Left lung (tissue), 4 donors: ENCODE measurements at regions not wholly inside any gene's neighbourhood (a gene's known extent, or its start where the extent isn't known, plus 50 kb on each side); places are given as distances from the start of the nearest gene placed in this dataset.

Experiments
- ATAC-seq: fragments of 200-7000 bp; cut with Tn5 transposase; one replicate; pipeline ENCODE4 v1.9.1; 2020; ENCODE audit warnings: moderate library complexity
- DNase-seq, 4 donors: peaks; one replicate each; pipeline ENCODE4 v3.0.0-alpha.2; 2013 to 2020
- H3K27ac ChIP-seq, 2 donors: fragments of 200-600 bp; sonication (generic) in 1 of 2; one replicate each; pipeline versions ENCODE4 v1.5.0 to v1.8.0; 2020 to 2021
- H3K27me3 ChIP-seq, 2 donors: fragments of 200-600 bp; sonication (generic) in 1 of 2; one replicate each; pipeline versions ENCODE4 v1.5.0 to v1.8.0; 2020 to 2021
- H3K36me3 ChIP-seq, 2 donors: fragments of 200-600 bp; sonication (generic) in 1 of 2; one replicate each; pipeline versions ENCODE4 v1.5.0 to v1.8.0; 2020 to 2021
- H3K4me1 ChIP-seq, 2 donors: fragments of 200-600 bp; one replicate each; pipeline ENCODE4 v1.8.0; 2021
- H3K4me3 ChIP-seq, 2 donors: fragments of 200-600 bp; sonication (generic) in 1 of 2; one replicate each; pipeline versions ENCODE4 v1.5.0 to v1.8.0; 2020 to 2021; ENCODE audit warnings: mild to moderate bottlenecking in 1 of 2
- H3K9me3 ChIP-seq, 2 donors: fragments of 200-600 bp; sonication (generic) in 1 of 2; one replicate each; pipeline versions ENCODE4 v1.5.0 to v1.8.0; 2020 to 2021
- CTCF ChIP-seq, 2 donors: fragments of 200-600 bp; sonication (generic) in 1 of 2; IDR thresholded peaks; one replicate each; pipeline versions ENCODE4 v1.5.0 to v1.8.0; 2021; ENCODE audit warnings: antibody characterized with exemption in 2 of 2
- intact Hi-C, 2 donors: fragments of 100-400 bp; cut with DNase I; formaldehyde crosslinking; loops; one replicate each; pipeline versions ENCODE4 v1.11.2 to v1.14.2; 2022
- donor health status: DM: no; HTN: yes; CAD: no.
- donor health status: DM: no; HTN: no; CAD: no.

- no peaks in the 10 kb centered on the region for H3K9me3 ChIP-seq
- H3K4me1 ChIP-seq, result no peaks in the 10 kb centered on the region
- no peaks in the 10 kb centered on the region for H3K27me3 ChIP-seq
- no peak for ATAC-seq
- intact Hi-C loops, result no loop called here
- no peak overlapping the region for H3K27ac ChIP-seq
- DNase-seq, result no peak
- no peak for TF ChIP-seq CTCF (IDR thresholded peaks at IDR 0.05)
- no peaks in the 10 kb centered on the region for H3K36me3 ChIP-seq
- H3K4me3 ChIP-seq, result no peak overlapping the region
These were observed 160.2 kb downstream of the CYYR1 start for GRCh38 chr21:26412885-26413284.

- Histone ChIP-seq H3K4me3 (no peak overlapping the region), H3K4me1 (no peaks in the 10 kb centered on the region), H3K27ac (no peak overlapping the region), H3K27me3 (no peaks in the 10 kb centered on the region), H3K9me3 (no peaks in the 10 kb centered on the region), H3K36me3 (no peaks in the 10 kb centered on the region)
- TF ChIP-seq CTCF (IDR thresholded peaks at IDR 0.05), result no peak
- ATAC-seq (no peak), DNase-seq (no peak)
- intact Hi-C loops, result no loop called here
These were observed 163.4 kb downstream of the CYYR1 start for GRCh38 chr21:26409735-26410134.

- H3K4me3 ChIP-seq, result no peak overlapping the region
- no peaks in the 10 kb centered on the region for H3K36me3 ChIP-seq
- H3K27me3 ChIP-seq, result no peaks in the 10 kb centered on the region
- no peak for DNase-seq
- ATAC-seq, result no peak
- no peak overlapping the region for H3K27ac ChIP-seq
- intact Hi-C loops, result no loop called here
- H3K4me1 ChIP-seq, result no peaks in the 10 kb centered on the region
- no peak for TF ChIP-seq CTCF (IDR thresholded peaks at IDR 0.05)
- H3K9me3 ChIP-seq, result no peaks in the 10 kb centered on the region
These were observed 164.6 kb downstream of the CYYR1 start for GRCh38 chr21:26408511-26408910.

- Histone ChIP-seq H3K4me1 (no peaks in the 10 kb centered on the region), H3K27me3 (no peaks in the 10 kb centered on the region), H3K36me3 (no peaks in the 10 kb centered on the region), H3K4me3 (no peak overlapping the region), H3K9me3 (no peaks in the 10 kb centered on the region), H3K27ac (no peak overlapping the region)
- DNase-seq, result no peak
- ATAC-seq, result no peak
- intact Hi-C loops, result no loop called here
- no peak for TF ChIP-seq CTCF (IDR thresholded peaks at IDR 0.05)
These were observed 166.6 kb downstream of the CYYR1 start for GRCh38 chr21:26406526-26406925.

- no peaks in the 10 kb centered on the region for H3K9me3 ChIP-seq
- H3K36me3 ChIP-seq, result no peaks in the 10 kb centered on the region
- no peak overlapping the region for H3K4me3 ChIP-seq
- no peak for TF ChIP-seq CTCF (IDR thresholded peaks at IDR 0.05)
- H3K27me3 ChIP-seq, result no peaks in the 10 kb centered on the region
- DNase-seq, result peak in 1 of 4 donors; percentile 19
- intact Hi-C loops, result no loop called here
- H3K4me1 ChIP-seq, result no peaks in the 10 kb centered on the region
- peak; percentile 72 for ATAC-seq
- no peak overlapping the region for H3K27ac ChIP-seq
These were observed 167.2 kb downstream of the CYYR1 start for GRCh38 chr21:26405735-26406361.
